PC-9 (cell line): ENCODE measurements at regions not wholly inside any gene's neighbourhood (a gene's known extent, or its start where the extent isn't known, plus 50 kb on each side); places are given as distances from the start of the nearest gene placed in this dataset.

Experiments
- BruUV-seq: library from RNA; stranded (reverse); fragments of 400-500 nt; replicated peaks from 2 replicates; lab custom pipeline; 2021; lab: Mats Ljungman, UMichigan
- CTCF ChIA-PET: fragments of 300-600 bp; sonication (Branson Sonifier 250); formaldehyde crosslinking; loops from one replicate; lab custom pipeline; 2022; ENCODE audit warnings: antibody characterized with exemption; lab: Charles Lee
- POLR2A ChIA-PET: fragments of 300-600 bp; sonication (Branson Sonifier 250); formaldehyde crosslinking; loops from one replicate; lab custom pipeline; 2022; ENCODE audit warnings: antibody characterized with exemption; ENCODE audit not compliant: unreplicated experiment; lab: Charles Lee
- DNase-seq, 2 experiments: peaks; one replicate each; pipeline versions ENCODE4 v3.0.0 to v3.0.0-alpha.2; 2015 to 2022; ENCODE audit warnings: mixed read lengths in 1 of 2
- H2AFZ ChIP-seq: fragments of 200-600 bp; sonication (generic); 2 replicates; pipeline ENCODE4 v1.8.1; 2017; ENCODE audit warnings: antibody characterized with exemption
- H3F3A ChIP-seq: fragments of 200-600 bp; sonication (generic); 2 replicates; pipeline ENCODE4 v1.8.1; 2017; ENCODE audit warnings: antibody characterized with exemption, mild to moderate bottlenecking, low read depth; ENCODE audit not compliant: insufficient read depth
- H3K27ac ChIP-seq: fragments of 200-600 bp; sonication (generic); 2 replicates; pipeline ENCODE4 v1.6.1; 2016; ENCODE audit warnings: mixed run types
- H3K27me3 ChIP-seq: fragments of 200-600 bp; sonication (generic); 2 replicates; pipeline ENCODE4 v1.6.1; 2016; ENCODE audit warnings: low read depth, mixed run types; ENCODE audit not compliant: insufficient read depth
- H3K36me3 ChIP-seq: fragments of 200-600 bp; sonication (generic); 2 replicates; pipeline ENCODE4 v1.6.1; 2016; ENCODE audit warnings: low read depth, mixed run types
- H3K4me1 ChIP-seq: fragments of 200-600 bp; sonication (generic); replicated peaks from 2 replicates; pipeline ENCODE4 v1.6.1; 2016; ENCODE audit warnings: mixed run types; ENCODE audit not compliant: insufficient read depth
- H3K4me2 ChIP-seq: fragments of 200-600 bp; sonication (generic); 2 replicates; pipeline ENCODE4 v1.6.1; 2017; ENCODE audit warnings: mixed run types
- H3K4me3 ChIP-seq: fragments of 200-600 bp; sonication (generic); 2 replicates; pipeline ENCODE4 v1.6.1; 2016; ENCODE audit warnings: mixed run types
- H3K79me2 ChIP-seq: fragments of 200-600 bp; sonication (generic); 2 replicates; pipeline ENCODE4 v1.6.1; 2017; ENCODE audit warnings: low read depth, mixed run types
- H3K9me2 ChIP-seq: fragments of 200-600 bp; sonication (generic); 2 replicates; pipeline ENCODE4 v1.8.1; 2017; ENCODE audit warnings: mild to moderate bottlenecking; ENCODE audit not compliant: insufficient read depth
- H3K9me3 ChIP-seq: fragments of 200-600 bp; sonication (generic); 2 replicates; pipeline ENCODE4 v1.8.1; 2016; ENCODE audit warnings: low read depth; ENCODE audit not compliant: insufficient read depth
- H4K20me1 ChIP-seq: fragments of 200-600 bp; sonication (generic); 2 replicates; pipeline ENCODE4 v1.8.1; 2017; ENCODE audit not compliant: insufficient read depth
- CTCF ChIP-seq: fragments of 200-600 bp; sonication (generic); conservative IDR thresholded peaks from 2 replicates; pipeline ENCODE4 v1.6.1; 2017; ENCODE audit warnings: mixed run types, antibody characterized with exemption, mild to moderate bottlenecking, moderate library complexity
- EZH2 ChIP-seq: fragments of 200-600 bp; sonication (generic); IDR thresholded peaks from 2 replicates; pipeline ENCODE4 v1.8.0; 2017; ENCODE audit warnings: antibody characterized with exemption, low read depth
- intact Hi-C: fragments of 100-400 bp; cut with micrococcal nuclease; formaldehyde crosslinking; loops from one replicate; pipeline ENCODE4 v1.10.0; 2022; ENCODE audit not compliant: unreplicated experiment

GRCh38 chr4:171390626-171391025 lies 422.6 kb upstream of the GALNTL6 start:
- Histone ChIP-seq H3K4me2 (no peak overlapping the region), H3K9me3 (no peaks in the 10 kb centered on the region), H3K9me2 (no peaks in the 10 kb centered on the region), H3K4me1 (no peaks in the 10 kb centered on the region), H3K27me3 (no peaks in the 10 kb centered on the region), H4K20me1 (no peaks in the 10 kb centered on the region), H3K36me3 (no peaks in the 10 kb centered on the region), H3F3A (no peaks in the 10 kb centered on the region), H3K27ac (no peak overlapping the region), H3K79me2 (no peaks in the 10 kb centered on the region), H2AFZ (no peak overlapping the region), H3K4me3 (no peak overlapping the region)
- intact Hi-C loops: no loop called here
- TF ChIP-seq CTCF: no peak
- TF ChIP-seq EZH2: no peak
- no peak for DNase-seq
- CTCF ChIA-PET: no interaction called here
- POLR2A ChIA-PET: no interaction called here
- no TSS peak for BruUV-seq

DNA sequence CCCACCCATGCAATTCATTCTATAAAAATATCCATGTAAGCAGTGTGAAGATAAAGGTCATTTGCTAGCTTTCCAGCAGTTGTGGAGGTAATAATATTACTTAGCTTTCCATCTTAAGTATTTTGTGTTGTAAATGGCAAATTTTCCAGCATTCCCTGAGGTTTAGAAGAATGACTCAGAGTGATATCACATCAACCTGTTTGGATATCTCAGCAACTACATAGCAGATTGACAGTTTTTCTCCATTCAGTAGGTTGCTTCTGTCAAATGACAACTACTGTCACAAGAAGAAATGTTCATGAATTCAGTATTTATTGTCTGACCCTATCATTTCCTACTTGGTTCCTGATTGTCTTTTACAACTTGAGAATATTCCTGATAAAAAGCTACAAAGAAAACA lies 434.9 kb upstream of the GALNTL6 start:
- TF ChIP-seq CTCF (no peak), EZH2 (no peak)
- Histone ChIP-seq H3K4me1 (no peaks in the 10 kb centered on the region), H4K20me1 (no peaks in the 10 kb centered on the region), H3K9me2 (no peaks in the 10 kb centered on the region), H2AFZ (no peak overlapping the region), H3K4me3 (no peak overlapping the region), H3K79me2 (no peaks in the 10 kb centered on the region), H3F3A (no peaks in the 10 kb centered on the region), H3K9me3 (no peaks in the 10 kb centered on the region), H3K27me3 (no peaks in the 10 kb centered on the region), H3K4me2 (no peak overlapping the region), H3K36me3 (no peaks in the 10 kb centered on the region), H3K27ac (no peak overlapping the region)
- DNase-seq: no peak
- no TSS peak for BruUV-seq
- POLR2A ChIA-PET: no interaction called here
- CTCF ChIA-PET: no interaction called here
- intact Hi-C loops: no loop called here

GRCh38 chr4:171376724-171377123 lies 436.5 kb upstream of the GALNTL6 start:
- Histone ChIP-seq H3F3A (no peaks in the 10 kb centered on the region), H3K36me3 (no peaks in the 10 kb centered on the region), H3K9me2 (no peaks in the 10 kb centered on the region), H3K27me3 (no peaks in the 10 kb centered on the region), H3K9me3 (no peaks in the 10 kb centered on the region), H3K4me1 (no peaks in the 10 kb centered on the region), H3K4me2 (no peak overlapping the region), H4K20me1 (no peaks in the 10 kb centered on the region), H3K27ac (no peak overlapping the region), H3K79me2 (no peaks in the 10 kb centered on the region), H3K4me3 (no peak overlapping the region), H2AFZ (no peak overlapping the region)
- DNase-seq: no peak
- no TSS peak for BruUV-seq
- POLR2A ChIA-PET: no interaction called here
- CTCF ChIA-PET: no interaction called here
- intact Hi-C loops: no loop called here
- no peak for TF ChIP-seq CTCF
